Nephron (organoid): ENCODE measurements at regions not wholly inside any gene's neighbourhood (a gene's known extent, or its start where the extent isn't known, plus 50 kb on each side); places are given as distances from the start of the nearest gene placed in this dataset.

ENCODE experiments used
- H3K27ac Mint-ChIP-seq, 3 experiments: 2 replicates each; pipeline ENCODE4 v1.8.0; 2020; ENCODE audit warnings: mixed read lengths in 3 of 3, mild to moderate bottlenecking in 2 of 3, moderate library complexity in 1 of 3
- H3K27me3 Mint-ChIP-seq: 2 replicates; pipeline ENCODE4 v1.8.0; 2021; ENCODE audit warnings: low read depth, mild to moderate bottlenecking, moderate library complexity, mixed read lengths
- H3K36me3 Mint-ChIP-seq: 2 replicates; pipeline ENCODE4 v1.8.0; 2020; ENCODE audit warnings: low read depth, mixed read lengths
- H3K4me1 Mint-ChIP-seq: 2 replicates; pipeline ENCODE4 v1.8.0; 2020; ENCODE audit warnings: mixed read lengths
- H3K4me3 Mint-ChIP-seq, 3 experiments: 2 replicates each; pipeline ENCODE4 v1.8.0; 2020; ENCODE audit warnings: mild to moderate bottlenecking in 3 of 3, mixed read lengths in 3 of 3, moderate library complexity in 2 of 3
- H3K9me3 Mint-ChIP-seq: 2 replicates; pipeline ENCODE4 v1.8.0; 2020; ENCODE audit warnings: mixed read lengths
- CTCF ChIP-seq, 3 experiments: fragments of 200-600 bp; sonication (generic); IDR thresholded peaks; one replicate each; pipeline ENCODE4 v1.5.0; 2021; ENCODE audit warnings: antibody characterized with exemption in 3 of 3; ENCODE audit not compliant: unreplicated experiment in 3 of 3

- Mint-ChIP-seq H3K9me3 (peaks cover 3% of the 10 kb centered on the region), H3K27ac (no peak overlapping the region), H3K27me3 (no peaks in the 10 kb centered on the region), H3K36me3 (no peaks in the 10 kb centered on the region), H3K4me3 (no peak overlapping the region), H3K4me1 (peaks cover 5% of the 10 kb centered on the region)
- TF ChIP-seq CTCF (IDR thresholded peaks at IDR 0.05; ENCODE audit: unreplicated experiment in 3 of 3), result no peak
These were observed 743.2 kb upstream of the NCAM2 start for GRCh38 chr21:20254964-20255363.

GRCh38 chr21:20257052-20257740, 741.0 kb upstream of the NCAM2 start:
- no peak overlapping the region for H3K27ac Mint-ChIP-seq
- TF ChIP-seq CTCF (IDR thresholded peaks at IDR 0.05; ENCODE audit: unreplicated experiment in 3 of 3), result no peak

GRCh38 chr21:20258542-20258941, 739.7 kb upstream of the NCAM2 start:
- H3K27ac Mint-ChIP-seq, result no peak overlapping the region
- TF ChIP-seq CTCF (IDR thresholded peaks at IDR 0.05; ENCODE audit: unreplicated experiment in 3 of 3), result no peak
- H3K4me3 Mint-ChIP-seq, result no peak overlapping the region
- H3K36me3 Mint-ChIP-seq, result no peaks in the 10 kb centered on the region
- peaks cover 3% of the 10 kb centered on the region for H3K9me3 Mint-ChIP-seq
- peaks cover 5% of the 10 kb centered on the region for H3K4me1 Mint-ChIP-seq
- H3K27me3 Mint-ChIP-seq, result no peaks in the 10 kb centered on the region

More at GRCh38 chr21:20257052-20257740, 741.0 kb upstream of the NCAM2 start:
- H3K36me3 Mint-ChIP-seq, result no peaks in the 10 kb centered on the region
- H3K4me3 Mint-ChIP-seq, result no peak overlapping the region
- peaks cover 5% of the 10 kb centered on the region for H3K4me1 Mint-ChIP-seq
- H3K27me3 Mint-ChIP-seq, result no peaks in the 10 kb centered on the region
- H3K9me3 Mint-ChIP-seq, result peaks cover 3% of the 10 kb centered on the region

GRCh38 chr21:20259031-20259867, 739.0 kb upstream of the NCAM2 start:
- Mint-ChIP-seq H3K9me3 (peaks cover 3% of the 10 kb centered on the region), H3K27ac (no peak overlapping the region), H3K36me3 (no peaks in the 10 kb centered on the region), H3K4me3 (no peak overlapping the region), H3K4me1 (peaks cover 5% of the 10 kb centered on the region), H3K27me3 (no peaks in the 10 kb centered on the region)
- TF ChIP-seq CTCF (IDR thresholded peaks at IDR 0.05; ENCODE audit: unreplicated experiment in 3 of 3), result no peak

GRCh38 chr21:20260124-20260523, 738.1 kb upstream of the NCAM2 start:
- H3K27ac Mint-ChIP-seq, result peak overlapping the region in 1 of 3 experiments; percentile 32
- peaks cover 5% of the 10 kb centered on the region for H3K4me1 Mint-ChIP-seq
- no peak overlapping the region for H3K4me3 Mint-ChIP-seq
- no peaks in the 10 kb centered on the region for H3K27me3 Mint-ChIP-seq
- peaks cover 3% of the 10 kb centered on the region for H3K9me3 Mint-ChIP-seq
- no peaks in the 10 kb centered on the region for H3K36me3 Mint-ChIP-seq
- no peak for TF ChIP-seq CTCF (IDR thresholded peaks at IDR 0.05; ENCODE audit: unreplicated experiment in 3 of 3)
